HUES64 (cell line): ENCODE measurements at regions not wholly inside any gene's neighbourhood (a gene's known extent, or its start where the extent isn't known, plus 50 kb on each side); places are given as distances from the start of the nearest gene placed in this dataset.

Source experiments
- H3K27ac ChIP-seq: 2 replicates; pipeline ENCODE4 v1.7.0; 2013; ENCODE audit warnings: low read depth, low read length, inconsistent platforms
- H3K27me3 ChIP-seq: 2 replicates; pipeline ENCODE4 v1.6.1; 2013; ENCODE audit warnings: mild to moderate bottlenecking, low read length; ENCODE audit not compliant: insufficient read depth
- H3K36me3 ChIP-seq: 2 replicates; pipeline ENCODE4 v1.6.1; 2013; ENCODE audit warnings: mild to moderate bottlenecking, low read length; ENCODE audit not compliant: insufficient read depth
- H3K4me1 ChIP-seq: 2 replicates; pipeline ENCODE4 v1.6.1; 2013; ENCODE audit warnings: mild to moderate bottlenecking, low read length, moderate library complexity; ENCODE audit not compliant: insufficient read depth
- H3K4me3 ChIP-seq: 2 replicates; pipeline ENCODE4 v1.5.1; 2013; ENCODE audit warnings: mild to moderate bottlenecking, low read length, moderate library complexity
- H3K9ac ChIP-seq: 2 replicates; pipeline ENCODE4 v1.6.1; 2013; ENCODE audit warnings: mild to moderate bottlenecking, low read depth, low read length
- H3K9me3 ChIP-seq: 2 replicates; pipeline ENCODE4 v1.6.1; 2013; ENCODE audit warnings: low read depth, low read length; ENCODE audit not compliant: insufficient read depth
- WGBS: fragments of 150-250, 120-280 bp; methylation state at CpG from one replicate; pipeline ENCODE4 v1.1.7; 2013; ENCODE audit warnings: missing lambda C conversion rate; 5-methylcytosine and 5-hydroxymethylcytosine counted together

DNA sequence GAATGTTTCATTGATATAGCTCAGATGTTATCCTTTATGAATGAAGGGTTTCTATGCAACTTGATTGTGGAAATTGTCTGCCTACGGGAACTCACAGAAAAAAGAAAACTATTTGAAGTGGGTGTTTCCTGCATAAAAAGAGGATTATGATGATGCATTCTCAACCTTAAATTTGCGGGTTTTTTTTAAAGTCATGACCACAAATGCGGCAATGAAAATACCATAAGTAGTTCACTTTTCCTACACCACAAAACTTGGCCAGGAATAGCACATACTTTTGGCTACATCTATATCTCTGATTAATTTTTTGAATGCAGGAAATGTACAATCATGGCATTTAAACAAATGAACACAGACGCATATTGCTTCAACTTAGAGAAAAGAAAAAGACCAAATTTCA, 754.7 kb downstream of the DTWD2 start:
- WGBS, result 93% methylated on average over 3 of the region's 4 CpGs
- no peak overlapping the region for H3K27ac ChIP-seq
- no peaks in the 10 kb centered on the region for H3K36me3 ChIP-seq
- H3K9me3 ChIP-seq, result no peaks in the 10 kb centered on the region
- no peaks in the 10 kb centered on the region for H3K27me3 ChIP-seq
- no peak overlapping the region for H3K4me3 ChIP-seq
- H3K9ac ChIP-seq, result no peak overlapping the region
- H3K4me1 ChIP-seq, result no peaks in the 10 kb centered on the region; the same call in 1 of the 2 replicates

DNA sequence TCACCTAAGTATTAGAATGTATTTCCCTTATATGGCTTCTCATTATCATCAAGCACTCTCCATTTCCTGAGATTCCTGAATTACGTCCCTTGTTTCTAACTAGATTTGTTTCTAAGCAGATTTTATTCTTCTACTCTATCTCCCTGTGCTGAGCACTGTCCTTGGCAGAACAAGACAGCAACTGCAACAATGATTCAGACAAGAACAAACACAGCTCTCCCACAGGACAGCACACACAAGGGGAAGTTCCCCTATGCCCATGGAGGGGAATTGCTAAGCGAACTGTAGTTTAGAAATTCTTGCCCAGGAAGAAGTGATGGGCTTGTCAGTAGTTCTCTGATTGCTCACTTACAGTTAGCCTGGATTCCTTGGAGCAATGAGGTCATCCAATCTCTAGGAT, 759.9 kb downstream of the DTWD2 start:
- Histone ChIP-seq H3K27ac (no peak overlapping the region), H3K4me3 (no peak overlapping the region), H3K27me3 (no peaks in the 10 kb centered on the region), H3K36me3 (no peaks in the 10 kb centered on the region), H3K9me3 (no peaks in the 10 kb centered on the region), H3K9ac (no peak overlapping the region), H3K4me1 (no peaks in the 10 kb centered on the region; the same call in 1 of the 2 replicates)
- 87% methylated on average over 2 of the region's 2 CpGs for WGBS

DNA sequence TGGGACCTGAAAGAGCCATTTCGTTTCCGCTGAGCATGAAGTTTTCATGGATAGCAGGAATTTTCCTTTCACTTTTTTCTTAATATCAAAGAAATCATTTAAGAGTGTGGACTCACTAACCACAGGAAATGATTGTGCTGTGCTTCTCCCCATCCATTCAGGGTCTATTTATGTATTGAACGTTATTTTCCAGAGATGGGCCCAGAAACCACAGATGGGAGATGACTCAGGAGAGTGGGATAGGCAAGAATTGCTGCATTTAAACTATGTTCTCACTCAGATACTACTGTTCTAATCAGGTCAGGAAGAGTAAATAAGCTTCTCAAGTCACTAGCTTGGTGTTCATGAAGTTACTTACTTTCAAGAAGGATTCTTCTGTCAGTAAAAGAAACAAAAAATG, 763.8 kb downstream of the DTWD2 start:
- no peak overlapping the region for H3K9ac ChIP-seq
- no peak overlapping the region for H3K4me3 ChIP-seq
- WGBS, result 100% methylated on average over 2 of the region's 3 CpGs
- no peaks in the 10 kb centered on the region for H3K27me3 ChIP-seq
- no peaks in the 10 kb centered on the region for H3K36me3 ChIP-seq
- no peaks in the 10 kb centered on the region; the same call in 1 of the 2 replicates for H3K4me1 ChIP-seq
- H3K27ac ChIP-seq, result no peak overlapping the region
- no peaks in the 10 kb centered on the region for H3K9me3 ChIP-seq

DNA sequence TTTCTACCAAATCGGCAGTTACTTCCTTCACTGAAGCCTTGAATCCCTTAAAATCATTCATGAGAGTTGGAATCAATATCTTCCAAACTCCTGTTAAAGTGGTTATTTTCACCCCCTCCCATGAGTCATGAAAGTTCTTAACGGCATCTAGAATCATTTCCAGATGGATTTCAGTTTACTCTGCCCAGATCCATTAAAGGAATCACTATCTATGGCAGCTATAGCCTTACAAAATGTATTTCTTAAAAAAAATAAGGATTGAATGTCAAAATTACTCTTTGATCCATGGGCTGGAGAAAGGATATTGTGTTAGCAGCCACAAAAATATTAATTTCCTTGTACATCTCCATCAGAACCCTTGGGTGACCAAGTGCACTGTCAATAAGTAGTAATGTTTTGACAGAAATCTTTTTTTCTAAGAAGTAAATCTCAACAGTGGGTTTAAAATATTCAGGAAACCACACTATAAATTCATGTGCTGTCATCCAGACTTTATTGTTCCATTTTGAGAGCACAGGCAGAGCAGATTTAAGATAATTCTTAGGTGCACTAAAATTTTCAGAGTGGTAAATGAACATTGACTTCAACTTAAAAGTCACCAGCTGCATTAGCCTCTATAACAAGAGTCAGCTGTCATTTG, 767.7 kb downstream of the DTWD2 start:
- H3K9me3 ChIP-seq, result no peaks in the 10 kb centered on the region
- H3K27ac ChIP-seq, result no peak overlapping the region
- H3K4me3 ChIP-seq, result no peak overlapping the region
- H3K9ac ChIP-seq, result no peak overlapping the region
- no peaks in the 10 kb centered on the region for H3K4me1 ChIP-seq
- H3K36me3 ChIP-seq, result no peaks in the 10 kb centered on the region
- no peaks in the 10 kb centered on the region for H3K27me3 ChIP-seq
- 86% methylated on average over 2 of the region's 2 CpGs for WGBS

DNA sequence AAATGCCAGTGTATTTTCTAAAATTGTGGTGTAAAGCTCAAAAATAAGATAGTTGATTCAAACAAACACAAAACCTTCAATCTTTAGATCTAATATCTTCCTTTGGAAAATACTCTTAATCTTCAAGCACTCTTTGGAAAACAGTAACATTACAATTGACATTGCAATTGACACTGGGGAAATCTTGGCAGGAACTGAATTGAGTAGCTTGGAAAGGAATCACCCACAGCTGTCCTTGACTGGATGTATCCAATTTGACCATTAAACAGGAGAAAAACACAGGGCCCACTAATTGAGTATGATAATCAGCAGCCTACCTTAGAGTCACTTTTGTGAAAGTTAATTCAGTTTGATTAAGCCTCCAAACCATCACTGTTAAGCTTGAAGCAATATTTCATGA, 776.7 kb downstream of the DTWD2 start:
- H3K4me3 ChIP-seq, result no peak overlapping the region
- H3K27me3 ChIP-seq, result no peaks in the 10 kb centered on the region
- 0 out of 2 replicates have a peak, but pooled peaks cover under 1% of the 10 kb centered on the region for H3K4me1 ChIP-seq
- peaks cover 27% of the 10 kb centered on the region for H3K9me3 ChIP-seq
- no peaks in the 10 kb centered on the region for H3K36me3 ChIP-seq
- H3K27ac ChIP-seq, result no peak overlapping the region
- H3K9ac ChIP-seq, result no peak overlapping the region

DNA sequence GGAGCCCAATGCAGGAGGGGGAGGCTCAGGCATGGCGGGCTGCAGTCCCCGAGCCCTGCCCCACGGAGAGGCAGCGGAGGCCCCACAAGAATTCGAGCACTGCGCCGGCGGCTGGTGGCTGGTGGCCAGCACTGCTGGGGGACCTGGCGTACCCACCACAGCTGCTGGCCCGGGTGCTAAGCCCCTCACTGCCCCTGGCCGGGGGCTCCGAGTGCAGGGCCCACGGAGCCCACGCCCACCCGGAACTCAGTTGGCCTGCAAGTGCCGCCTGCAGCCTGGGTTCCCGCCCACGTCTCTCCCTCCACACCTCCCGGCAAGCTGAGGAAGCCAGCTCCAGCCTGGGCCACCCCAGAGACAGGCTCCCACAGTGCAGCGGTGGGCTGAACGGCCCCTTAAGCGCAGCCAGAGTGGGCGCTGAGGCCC, 780.3 kb downstream of the DTWD2 start:
- 96% methylated on average over 23 of the region's 23 CpGs for WGBS

DNA sequence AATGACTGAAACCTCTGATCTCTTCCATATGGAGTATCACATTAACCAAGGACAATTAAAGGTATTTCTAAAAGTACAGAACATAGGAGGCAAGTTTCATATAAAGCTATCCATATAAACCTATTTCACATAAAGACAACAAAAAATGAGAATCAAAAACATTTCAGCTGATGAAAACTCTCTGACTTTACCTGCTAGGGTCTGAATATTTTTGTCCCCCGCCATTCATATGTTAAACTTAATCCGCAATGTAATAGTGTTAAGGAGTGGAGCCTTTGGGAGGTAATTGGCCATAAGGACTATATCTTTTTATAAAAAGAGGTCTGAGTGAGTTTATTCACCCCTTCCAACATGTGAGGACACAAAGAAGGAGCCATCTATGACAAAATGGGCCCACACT, 788.5 kb downstream of the DTWD2 start:
- Histone ChIP-seq H3K9me3 (no peaks in the 10 kb centered on the region), H3K4me1 (peaks cover 20% of the 10 kb centered on the region), H3K4me3 (no peak overlapping the region), H3K27me3 (no peaks in the 10 kb centered on the region), H3K36me3 (no peaks in the 10 kb centered on the region), H3K27ac (no peak overlapping the region), H3K9ac (no peak overlapping the region)
- 89% methylated on average over 2 of the region's 2 CpGs for WGBS

More for the DNA sequence above, 780.3 kb downstream of the DTWD2 start:
- no peak overlapping the region for H3K27ac ChIP-seq
- H3K36me3 ChIP-seq, result no peaks in the 10 kb centered on the region
- peaks cover 4% of the 10 kb centered on the region; the same call in 1 of the 2 replicates for H3K4me1 ChIP-seq
- peaks cover 27% of the 10 kb centered on the region for H3K9me3 ChIP-seq
- H3K4me3 ChIP-seq, result no peak overlapping the region
- no peak overlapping the region for H3K9ac ChIP-seq
- H3K27me3 ChIP-seq, result no peaks in the 10 kb centered on the region

DNA sequence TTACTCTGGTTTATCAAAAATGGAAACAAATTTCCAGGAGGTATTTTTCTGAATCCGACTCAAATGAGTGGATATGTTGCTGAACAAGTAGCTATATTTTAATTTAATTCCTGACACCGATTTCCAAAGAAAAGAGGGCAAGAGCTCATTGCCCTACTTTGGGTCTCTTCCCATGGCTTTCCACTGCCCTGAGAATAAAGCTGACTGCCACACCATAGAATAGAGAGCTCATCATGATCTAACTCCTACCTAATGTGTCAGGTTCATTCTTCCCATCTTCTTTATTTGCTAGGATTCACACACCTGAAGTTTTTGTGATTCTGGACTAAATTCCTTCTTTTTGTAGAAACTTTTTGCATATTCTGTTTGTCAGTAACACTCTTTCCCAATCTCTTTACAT, 792.1 kb downstream of the DTWD2 start:
- H3K36me3 ChIP-seq, result no peaks in the 10 kb centered on the region
- no peaks in the 10 kb centered on the region for H3K27me3 ChIP-seq
- H3K4me1 ChIP-seq, result peaks cover 20% of the 10 kb centered on the region
- no peak overlapping the region for H3K9ac ChIP-seq
- no peak overlapping the region for H3K27ac ChIP-seq
- no peak overlapping the region for H3K4me3 ChIP-seq
- no peaks in the 10 kb centered on the region for H3K9me3 ChIP-seq
- 92% methylated on average over 2 of the region's 2 CpGs for WGBS

DNA sequence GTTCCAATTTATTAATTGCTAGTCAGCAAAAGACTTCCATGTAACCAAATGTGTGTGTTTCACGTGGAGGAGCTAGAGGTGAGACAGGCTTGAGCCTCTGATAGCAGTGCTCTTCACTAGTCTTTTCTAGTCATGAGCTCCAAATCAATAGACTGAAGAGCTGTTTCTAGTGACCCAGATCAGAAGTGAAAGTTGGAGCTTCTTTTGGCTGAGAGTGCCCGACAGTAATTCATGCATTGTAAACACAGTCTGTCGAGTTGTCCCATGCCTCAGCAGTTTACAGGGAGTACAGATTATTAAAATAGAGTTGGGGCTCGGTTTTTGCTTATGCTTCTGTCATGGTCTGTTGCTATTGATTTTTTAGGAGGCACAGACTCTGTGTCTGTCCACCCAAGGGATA, 793.1 kb downstream of the DTWD2 start:
- 88% methylated on average over 4 of the region's 4 CpGs for WGBS
- H3K27me3 ChIP-seq, result no peaks in the 10 kb centered on the region
- H3K9ac ChIP-seq, result no peak overlapping the region
- H3K27ac ChIP-seq, result no peak overlapping the region
- H3K4me3 ChIP-seq, result no peak overlapping the region
- no peaks in the 10 kb centered on the region for H3K36me3 ChIP-seq
- H3K4me1 ChIP-seq, result peaks cover 18% of the 10 kb centered on the region
- no peaks in the 10 kb centered on the region for H3K9me3 ChIP-seq

DNA sequence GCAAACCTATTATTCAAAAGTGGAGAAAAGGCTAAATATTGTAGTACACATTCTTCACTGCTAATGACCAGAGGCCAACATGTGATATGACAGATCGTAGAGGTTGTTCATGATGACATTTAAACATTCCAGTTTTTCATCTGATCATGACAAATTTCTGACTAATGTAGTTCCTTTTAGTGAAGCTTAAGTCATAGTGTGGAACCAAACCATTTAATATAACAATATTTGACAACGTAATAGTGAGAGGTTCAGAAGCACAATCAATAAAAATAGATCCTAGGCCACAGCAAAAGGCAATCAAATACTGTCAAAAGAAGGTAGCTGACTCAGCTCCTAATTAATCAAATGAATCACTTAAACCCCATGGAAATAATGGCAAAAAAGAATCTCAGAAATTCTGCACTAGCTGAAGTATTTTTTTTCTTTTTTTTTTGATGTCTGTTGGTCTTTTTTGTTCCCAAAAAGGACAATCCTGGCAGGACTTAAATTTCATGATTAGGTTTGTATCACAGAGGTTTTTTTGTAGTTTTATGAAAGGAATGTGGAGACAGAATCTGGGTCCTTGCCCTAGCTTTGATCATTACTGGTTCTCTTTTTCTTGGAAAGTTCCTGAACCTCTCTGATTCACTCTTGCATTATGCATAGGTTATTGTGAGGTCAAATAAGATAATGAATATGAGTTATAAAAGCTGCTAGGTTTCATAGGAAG, 795.0 kb downstream of the DTWD2 start:
- Histone ChIP-seq H3K9ac (no peak overlapping the region), H3K27me3 (no peaks in the 10 kb centered on the region), H3K4me1 (peaks cover 9% of the 10 kb centered on the region), H3K9me3 (no peaks in the 10 kb centered on the region), H3K36me3 (no peaks in the 10 kb centered on the region), H3K27ac (no peak overlapping the region), H3K4me3 (no peak overlapping the region)
- 83% methylated on average over 2 of the region's 2 CpGs for WGBS

DNA sequence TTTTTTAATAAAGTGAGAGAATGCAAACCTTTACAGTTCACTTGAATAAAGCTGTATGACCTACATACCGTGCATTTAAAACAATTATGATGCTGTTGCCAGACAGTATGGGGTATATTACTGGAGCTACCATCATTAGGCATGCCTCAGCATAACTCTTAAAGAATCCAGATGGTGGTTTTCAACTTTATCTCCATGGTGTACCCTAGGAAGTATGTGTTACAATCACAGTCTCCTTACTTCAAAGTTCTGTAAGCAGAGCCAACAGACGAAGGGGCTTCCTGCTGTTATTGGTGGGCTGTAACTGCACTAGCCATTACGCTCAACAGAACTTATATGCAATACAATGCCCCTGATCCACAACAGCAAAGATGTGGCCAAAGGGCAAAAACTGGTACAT, 803.3 kb downstream of the DTWD2 start:
- Histone ChIP-seq H3K36me3 (no peaks in the 10 kb centered on the region), H3K27me3 (no peaks in the 10 kb centered on the region), H3K4me1 (peaks cover 8% of the 10 kb centered on the region), H3K4me3 (no peak overlapping the region), H3K9me3 (no peaks in the 10 kb centered on the region), H3K9ac (no peak overlapping the region), H3K27ac (no peak overlapping the region)
- 90% methylated on average over 3 of the region's 3 CpGs for WGBS
